ENCODE measurements at regions not wholly inside any gene's neighbourhood (a gene's known extent, or its start where the extent isn't known, plus 50 kb on each side); places are given as distances from the start of the nearest gene placed in this dataset.

GRCh38 chr14:22400655-22401259 lies 188.3 kb downstream of the DAD1 start:
- TF ChIP-seq POLR2AphosphoS5 (IDR thresholded peaks at IDR 0.05; ENCODE audit: borderline replicate concordance, low read depth, low read length) (no peak), EZH2 (IDR thresholded peaks at IDR 0.05) (no peak)

All from SK-N-MC (cell line).